GM18498 (cell line): ENCODE measurements at regions not wholly inside any gene's neighbourhood (a gene's known extent, or its start where the extent isn't known, plus 50 kb on each side); places are given as distances from the start of the nearest gene placed in this dataset.

Source experiments
- ATAC-seq: cut with Tn5 transposase; IDR thresholded peaks from one replicate; pipeline ENCODE4 v1.9.1; 2021; ENCODE audit warnings: mild to moderate bottlenecking, moderate library complexity; ENCODE audit not compliant: unreplicated experiment

DNA sequence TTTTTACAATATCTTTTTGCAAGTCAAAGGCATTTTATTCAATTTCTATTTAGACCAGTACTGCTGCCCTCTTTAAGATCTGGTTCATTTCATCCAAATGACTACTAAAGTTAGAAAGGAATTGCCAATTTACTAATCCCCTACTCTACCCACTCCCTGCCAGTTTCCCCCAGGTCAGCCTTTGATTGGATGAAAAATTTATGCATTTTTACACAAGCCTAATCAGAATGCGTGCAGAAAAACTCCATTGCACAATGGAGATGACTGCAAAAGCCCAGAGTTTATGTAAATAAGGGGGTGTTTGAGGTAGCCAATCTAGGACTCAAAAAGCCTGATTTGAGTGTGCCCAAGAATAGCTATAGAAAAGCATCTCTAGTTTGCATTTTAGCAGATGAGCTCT is 310.6 kb downstream of the PABPC4L start:
- ATAC-seq, result no peak

DNA sequence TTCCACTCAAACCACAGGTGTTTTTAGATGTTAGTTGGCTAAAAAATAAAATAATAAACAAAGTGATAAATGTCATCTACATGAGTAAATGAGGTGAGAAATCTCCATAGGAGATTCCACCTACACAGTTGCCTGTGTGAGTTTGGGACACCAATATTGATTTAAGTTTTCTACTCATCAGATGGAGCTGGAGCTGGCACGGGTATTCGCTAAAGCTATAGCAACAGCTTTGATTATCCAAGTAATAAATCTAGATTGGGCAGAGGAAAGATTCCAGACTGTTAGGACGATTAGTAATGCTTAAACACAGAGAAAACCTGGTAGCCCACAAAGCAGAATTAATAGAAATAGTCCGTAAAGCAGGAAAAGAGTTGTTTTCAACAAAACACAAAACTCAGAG is 313.9 kb downstream of the PABPC4L start:
- ATAC-seq, result no peak

DNA sequence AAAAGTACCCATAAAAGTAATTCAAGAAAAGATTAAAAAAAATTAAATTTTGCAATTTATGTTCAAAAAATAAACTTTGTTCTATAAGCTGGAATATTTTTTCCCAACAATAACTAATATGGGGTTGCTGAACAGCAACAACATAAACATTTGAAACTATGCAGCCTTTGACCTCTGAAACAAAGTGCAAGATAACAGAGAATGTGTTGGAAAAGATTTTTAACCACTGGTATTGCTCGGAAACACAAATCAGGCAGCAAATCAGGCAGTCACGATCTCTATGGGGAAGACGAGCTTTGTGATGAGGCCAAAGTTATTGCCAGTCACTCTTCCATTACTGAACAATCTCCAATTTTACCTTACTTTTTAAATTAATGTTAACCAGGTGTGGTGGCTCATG is 332.1 kb downstream of the PABPC4L start:
- no peak for ATAC-seq

DNA sequence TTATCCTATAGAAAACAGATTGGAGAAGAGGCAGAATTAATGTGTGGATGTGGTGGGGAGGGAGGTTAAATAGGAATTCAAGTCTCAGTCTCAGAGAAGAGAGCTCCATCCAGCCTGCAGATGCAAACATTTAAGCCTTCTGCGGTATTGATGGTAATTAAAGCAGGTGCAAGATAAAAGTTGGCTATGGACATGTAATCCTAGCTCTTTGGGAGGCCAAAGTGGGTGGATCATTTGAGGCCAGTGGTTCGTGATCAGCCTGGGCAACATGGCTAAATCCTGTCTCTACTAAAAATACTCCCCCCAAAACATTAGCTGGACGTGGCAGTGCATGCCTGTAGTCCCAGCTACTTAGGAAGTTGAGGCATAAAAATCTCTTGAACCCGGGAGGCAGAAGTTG is 332.7 kb downstream of the PABPC4L start:
- ATAC-seq, result no peak

DNA sequence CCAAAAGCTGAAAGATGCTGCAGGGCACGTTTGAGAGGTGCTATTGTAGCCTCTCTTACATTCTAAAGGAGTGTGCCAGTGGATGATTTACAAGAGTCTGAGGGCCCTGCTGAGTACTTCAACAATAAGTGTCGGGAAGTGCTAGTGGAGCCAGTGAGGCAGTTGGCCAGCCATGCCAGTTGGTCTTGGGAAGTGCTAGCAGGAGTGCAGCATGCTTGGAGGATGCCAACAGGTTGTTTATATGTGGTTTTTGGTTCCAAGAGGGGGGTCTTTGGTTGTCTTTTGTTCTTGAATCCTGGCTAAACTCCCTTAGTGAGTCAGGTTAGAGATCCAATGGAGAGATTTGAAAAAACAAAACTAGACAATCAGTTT is 335.3 kb downstream of the PABPC4L start:
- no peak for ATAC-seq

DNA sequence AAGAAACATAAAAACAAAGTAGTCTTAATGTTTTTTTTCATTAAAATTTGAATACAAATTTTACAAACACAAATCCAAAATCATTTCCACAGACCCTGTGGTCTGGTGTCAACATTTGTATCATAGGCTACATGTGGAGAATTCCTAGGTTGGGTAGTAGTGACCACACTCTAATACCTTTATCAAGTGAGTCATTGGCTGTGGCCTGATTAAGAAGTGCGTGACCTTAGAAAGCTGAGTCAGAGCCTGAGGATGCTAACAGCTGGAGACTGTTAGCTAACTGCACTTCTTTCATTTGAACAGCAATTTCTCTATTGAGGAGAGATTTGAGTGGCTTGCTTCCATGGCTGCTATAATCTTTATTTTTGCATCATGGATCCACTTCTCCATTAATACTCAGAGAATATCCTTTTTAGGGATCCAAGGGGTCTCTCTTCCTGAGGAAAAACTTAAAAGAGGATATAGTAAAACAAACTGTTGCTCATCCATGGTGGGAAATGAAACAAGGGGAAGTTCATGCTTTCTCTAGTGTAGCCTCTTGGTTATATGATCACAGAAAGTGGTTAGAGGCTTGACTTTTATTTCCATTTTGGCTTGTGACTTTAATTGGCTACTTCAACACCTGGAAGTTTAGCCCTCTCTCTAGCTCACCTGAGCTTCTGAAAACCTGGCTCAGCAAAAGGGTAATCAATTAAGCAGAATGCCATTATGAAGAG is 335.8 kb downstream of the PABPC4L start:
- no peak for ATAC-seq

DNA sequence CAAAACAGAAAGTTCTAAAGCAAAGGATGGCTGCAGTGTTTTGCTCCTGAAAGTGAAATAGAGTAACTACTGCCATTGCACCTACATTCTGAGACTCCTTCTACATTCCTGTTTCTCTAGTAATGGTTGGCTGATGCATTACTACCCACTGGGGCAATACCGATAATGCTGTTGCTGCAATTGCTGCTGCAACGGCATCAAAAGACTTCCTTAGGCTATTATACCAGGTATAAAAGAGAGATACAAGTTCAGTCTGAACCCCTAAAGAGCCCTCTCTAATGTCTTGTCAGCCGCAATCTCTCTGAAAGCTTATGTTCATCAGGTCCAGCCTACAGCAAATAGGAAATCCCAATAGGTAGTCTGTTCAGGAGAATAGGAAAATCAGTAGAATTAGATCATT is 338.4 kb downstream of the PABPC4L start:
- no peak for ATAC-seq

DNA sequence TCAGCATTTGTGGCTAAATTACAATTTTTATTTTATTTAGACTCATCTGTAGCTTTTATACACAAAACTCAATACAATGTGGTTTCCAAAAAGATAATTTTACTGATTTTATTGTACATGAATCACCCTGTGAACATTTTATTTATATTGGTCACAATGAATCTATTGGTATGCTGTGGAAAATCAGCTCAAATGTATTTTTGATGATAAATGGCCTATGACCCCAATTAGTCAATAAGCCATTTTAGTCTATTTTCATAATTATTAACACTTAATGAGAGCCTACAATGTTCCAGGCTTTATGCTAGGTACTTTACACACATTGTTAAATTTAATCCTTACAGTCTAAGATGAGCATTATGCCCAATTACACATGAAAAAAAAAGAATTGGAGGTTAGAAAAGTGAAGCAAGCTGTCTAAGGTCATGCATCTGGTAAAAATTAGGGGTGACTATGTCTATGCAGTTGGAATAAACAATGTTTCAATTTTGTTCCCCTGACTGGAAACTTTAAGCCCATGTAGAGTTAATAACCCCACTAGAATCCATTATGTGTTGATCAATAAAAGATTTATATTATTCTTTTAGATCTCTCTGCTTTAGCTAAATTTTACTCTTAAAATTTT is 344.7 kb downstream of the PABPC4L start:
- ATAC-seq, result no peak

DNA sequence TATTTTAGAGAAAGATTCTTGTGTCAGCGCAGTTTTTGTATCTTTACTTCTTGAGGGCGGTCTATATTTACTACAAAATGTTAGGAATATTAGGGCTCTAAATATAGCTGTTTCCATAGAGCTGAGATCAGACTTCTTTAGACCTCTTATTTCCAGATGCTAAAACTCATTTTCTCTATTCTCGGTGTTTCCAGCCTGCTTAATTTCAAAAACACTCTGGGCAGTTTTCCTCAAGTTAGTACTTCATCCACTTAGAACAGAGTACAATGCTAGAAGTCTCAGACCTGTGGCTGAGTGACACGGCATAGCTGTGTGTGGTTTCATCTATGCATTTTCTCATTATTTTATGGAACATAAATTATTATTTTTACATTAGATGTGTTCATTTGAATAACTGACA is 346.6 kb downstream of the PABPC4L start:
- ATAC-seq, result no peak

DNA sequence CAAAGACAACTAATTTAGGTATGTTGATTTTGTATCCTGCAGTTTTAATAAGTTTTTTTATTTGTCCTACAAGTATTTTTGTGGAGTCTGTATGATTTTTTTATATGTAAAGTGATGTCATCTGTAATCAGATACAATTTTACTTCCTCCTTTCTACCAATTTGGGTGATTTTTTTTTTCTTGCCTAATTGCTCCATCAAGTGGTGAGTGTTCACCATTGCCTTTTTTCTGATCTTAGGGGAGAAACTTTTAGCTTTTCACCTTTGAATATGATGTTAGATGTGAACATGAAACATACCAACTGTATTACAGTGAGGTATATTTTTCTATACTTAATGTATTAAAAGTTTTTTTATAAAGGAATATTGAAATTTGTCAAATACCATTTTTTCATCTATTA is 362.3 kb downstream of the PABPC4L start:
- no peak for ATAC-seq

DNA sequence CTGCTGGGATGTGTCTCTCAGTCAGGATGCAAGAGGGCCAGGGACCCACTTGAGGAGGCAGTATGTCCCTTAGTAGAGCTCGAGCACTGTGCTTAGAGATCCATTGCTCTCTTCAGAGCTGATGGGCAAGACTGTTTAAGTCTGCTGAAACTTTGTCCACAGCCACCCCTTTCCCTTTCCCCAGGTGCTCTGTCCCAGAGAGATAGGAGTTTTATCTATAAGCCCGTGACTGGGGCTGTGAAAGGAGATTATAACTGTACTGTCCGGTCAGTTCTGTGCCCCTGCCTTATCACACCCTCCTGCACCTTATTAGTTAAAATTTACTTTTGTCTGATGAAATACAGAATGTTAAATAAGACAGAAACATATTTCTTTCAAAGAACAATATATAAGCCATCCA is 378.4 kb downstream of the PABPC4L start:
- ATAC-seq, result no peak

DNA sequence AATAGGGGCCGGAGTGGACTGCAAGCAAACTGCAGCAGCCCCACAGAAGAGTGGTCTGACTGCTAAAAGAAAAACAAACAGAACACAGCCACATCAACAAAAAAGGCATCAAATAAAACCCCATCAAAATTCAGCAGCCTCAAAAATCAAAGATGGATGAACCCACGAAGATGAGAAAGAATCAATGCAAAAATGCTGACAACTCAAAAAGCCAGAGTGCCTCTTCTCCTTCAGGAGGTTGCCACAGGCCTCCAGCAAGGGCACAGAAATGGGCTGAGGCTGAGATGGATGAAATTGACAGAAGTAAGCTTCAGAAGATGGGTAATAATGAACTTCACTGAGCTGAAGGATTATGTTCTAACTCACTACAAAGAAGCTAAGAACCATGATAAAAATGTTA is 388.6 kb downstream of the PABPC4L start:
- ATAC-seq, result no peak

DNA sequence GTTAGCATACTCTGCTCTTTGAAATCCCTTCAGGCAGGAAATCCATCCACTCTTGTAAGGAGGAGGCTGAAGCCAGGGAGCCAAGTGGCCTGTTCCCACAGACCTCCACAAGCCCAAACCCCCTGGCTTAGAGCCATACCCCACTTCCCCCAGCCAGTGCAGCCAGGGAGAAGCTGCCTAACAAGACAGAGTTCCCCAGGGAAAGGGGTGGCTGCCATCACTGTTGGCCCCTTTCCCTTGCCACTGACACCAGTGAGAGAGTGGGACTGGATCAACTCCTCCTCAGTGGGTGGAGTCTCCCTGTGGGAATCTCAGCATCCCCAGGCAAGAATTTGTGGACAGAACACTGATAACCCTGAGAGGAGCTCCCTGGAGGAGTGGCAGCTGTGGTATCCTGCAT is 389.4 kb downstream of the PABPC4L start:
- no peak for ATAC-seq

DNA sequence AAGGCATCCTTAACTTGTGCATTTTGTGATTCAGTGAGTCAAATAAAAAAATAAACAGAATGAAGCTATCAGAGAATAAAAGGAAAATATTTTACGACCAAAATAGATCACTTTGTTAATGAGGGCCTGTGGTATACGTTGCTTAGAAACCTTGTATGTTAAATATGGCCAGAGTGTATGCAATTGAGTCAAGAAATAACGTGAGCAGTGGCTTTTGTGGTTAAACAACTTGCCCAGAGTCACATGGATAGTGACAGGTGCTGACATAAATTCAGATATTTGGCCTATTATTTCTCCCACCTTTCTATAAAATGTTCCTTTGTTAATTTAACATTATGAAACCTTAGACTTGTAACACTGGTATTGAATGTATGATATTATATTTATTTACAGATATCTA is 393.4 kb downstream of the PABPC4L start:
- ATAC-seq, result no peak

DNA sequence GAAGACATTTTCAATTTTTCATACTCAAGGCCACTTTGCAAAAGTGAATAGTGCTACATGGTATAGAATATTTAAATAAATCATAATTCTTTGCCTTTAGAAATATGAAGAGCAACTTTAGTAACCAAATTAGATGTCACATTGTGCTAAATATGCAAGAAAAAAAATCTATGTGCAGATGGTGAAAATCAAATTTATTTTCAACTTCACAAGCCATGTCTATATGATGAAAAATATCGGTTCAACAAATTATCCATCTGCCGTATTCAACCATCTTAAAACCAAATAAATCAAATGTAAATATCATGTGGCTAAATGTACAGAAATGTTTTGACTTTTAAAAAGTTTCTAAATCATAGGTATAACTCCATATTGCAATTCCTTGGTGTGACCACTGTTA is 398.2 kb downstream of the PABPC4L start:
- no peak for ATAC-seq

DNA sequence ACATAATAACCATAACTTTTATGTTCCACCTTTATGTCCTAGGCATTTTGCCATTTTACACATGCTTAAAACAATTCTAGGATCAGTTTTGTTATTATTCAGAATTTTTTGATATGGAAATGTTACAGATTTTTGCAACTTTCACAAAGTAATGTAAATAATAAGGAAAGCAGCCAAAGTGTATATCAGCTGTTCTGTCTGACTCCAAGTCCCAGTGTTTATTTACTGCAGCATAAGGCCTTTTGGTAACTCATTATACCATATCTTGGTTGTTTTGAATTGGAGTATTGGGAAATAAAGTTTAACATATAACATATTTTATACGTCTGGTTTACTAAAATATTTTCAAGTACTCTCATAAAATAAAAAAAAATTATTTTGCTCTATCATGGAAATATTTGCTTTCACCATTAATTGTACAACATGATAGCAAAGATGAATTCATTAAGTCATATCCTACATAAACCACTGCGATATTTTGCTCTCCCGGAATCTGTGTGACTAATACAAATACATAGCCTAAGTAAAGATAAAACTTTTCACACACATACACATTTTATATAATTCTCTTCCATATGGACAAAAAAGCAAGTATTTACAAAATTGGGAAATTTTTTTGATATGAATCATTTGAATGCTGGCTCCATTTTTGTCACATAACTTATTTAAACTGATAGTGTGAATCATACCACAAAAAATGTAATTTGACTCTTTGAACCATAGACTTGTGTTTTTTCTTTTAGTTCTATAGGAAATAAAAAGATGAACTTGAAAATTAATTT is 399.0 kb downstream of the PABPC4L start:
- no peak for ATAC-seq

DNA sequence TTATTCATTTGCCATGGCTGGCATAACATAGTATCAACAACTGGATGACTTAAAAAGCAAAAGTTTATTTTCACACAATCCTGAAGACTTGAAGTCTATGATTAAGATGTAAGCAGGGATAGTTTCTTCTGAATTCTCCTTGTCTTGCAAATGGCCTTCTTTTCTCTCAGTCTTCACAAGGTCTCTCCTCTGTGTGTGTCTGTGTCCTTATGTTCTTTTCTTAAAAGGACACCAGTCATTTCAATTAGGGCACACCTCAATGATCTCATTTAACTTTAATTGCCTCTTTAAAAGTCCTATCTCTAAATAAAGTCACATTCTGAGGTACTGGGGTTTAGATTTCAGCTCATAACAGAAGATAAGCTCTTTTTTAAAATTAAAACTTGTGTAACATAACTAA is 399.7 kb downstream of the PABPC4L start:
- no peak for ATAC-seq

DNA sequence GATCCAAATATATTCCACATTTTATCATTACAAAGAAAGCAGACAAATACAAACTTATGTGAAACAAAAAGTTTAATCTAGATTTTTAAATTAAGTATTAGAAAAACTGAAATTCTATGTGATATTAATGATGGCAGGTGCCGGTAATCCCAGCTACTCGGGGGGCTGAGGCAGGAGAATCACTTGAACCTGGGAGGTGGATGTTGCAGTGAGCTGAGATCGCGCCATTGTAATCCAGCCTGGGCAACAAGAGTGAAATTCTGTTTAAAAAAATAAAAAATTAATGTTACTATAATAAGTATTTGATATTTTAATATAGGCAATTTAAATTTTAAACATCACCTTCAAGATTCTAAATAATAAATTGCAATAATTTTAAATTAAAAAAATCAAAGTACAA is 400.6 kb downstream of the PABPC4L start:
- ATAC-seq, result no peak

DNA sequence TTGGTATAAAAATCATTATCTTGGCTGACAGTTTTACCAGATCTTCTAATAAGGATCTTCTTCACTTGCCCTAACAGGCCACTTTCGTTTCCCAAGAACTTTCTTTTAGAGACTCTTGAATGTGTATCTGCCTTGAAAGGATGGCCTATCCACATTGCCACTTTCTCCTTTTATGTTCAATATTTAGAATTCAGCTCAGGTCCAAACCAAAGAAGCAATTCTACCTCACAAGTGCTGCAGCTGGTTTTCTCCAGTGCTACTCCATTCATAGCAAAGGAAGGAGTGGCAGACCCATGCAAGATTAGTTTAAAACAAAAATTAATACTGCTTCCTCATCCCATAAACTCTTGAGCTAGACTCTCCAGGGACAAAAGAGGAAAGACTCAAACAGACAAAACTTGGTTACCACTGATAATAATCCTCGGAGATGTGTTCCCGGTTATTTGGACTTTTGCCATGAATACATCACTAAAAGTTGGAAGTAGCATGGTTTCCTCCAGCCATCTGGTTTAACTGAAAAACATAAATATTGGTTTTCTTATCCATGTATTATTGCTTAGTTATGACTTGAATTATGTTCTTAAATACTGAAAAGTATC is 401.8 kb downstream of the PABPC4L start:
- ATAC-seq, result no peak

DNA sequence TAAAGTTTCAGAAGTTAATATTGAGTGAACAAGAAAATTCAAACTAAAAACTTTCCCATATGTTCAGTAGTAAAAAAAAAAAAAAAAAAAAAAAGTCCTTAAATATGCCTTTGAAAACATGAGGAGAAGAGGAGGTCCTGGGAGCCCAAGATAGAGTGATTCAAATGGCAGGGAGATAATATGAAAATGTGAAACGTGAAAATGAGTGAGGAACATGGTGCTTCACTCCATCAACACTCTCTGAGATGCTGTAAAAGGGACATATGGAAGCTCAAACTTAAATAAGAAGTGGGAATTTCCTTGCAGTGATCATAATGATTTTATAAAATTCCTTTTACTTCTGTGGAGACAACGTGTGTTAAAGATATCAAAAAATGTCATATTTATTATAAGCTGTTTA is 423.9 kb downstream of the PABPC4L start:
- no peak for ATAC-seq

DNA sequence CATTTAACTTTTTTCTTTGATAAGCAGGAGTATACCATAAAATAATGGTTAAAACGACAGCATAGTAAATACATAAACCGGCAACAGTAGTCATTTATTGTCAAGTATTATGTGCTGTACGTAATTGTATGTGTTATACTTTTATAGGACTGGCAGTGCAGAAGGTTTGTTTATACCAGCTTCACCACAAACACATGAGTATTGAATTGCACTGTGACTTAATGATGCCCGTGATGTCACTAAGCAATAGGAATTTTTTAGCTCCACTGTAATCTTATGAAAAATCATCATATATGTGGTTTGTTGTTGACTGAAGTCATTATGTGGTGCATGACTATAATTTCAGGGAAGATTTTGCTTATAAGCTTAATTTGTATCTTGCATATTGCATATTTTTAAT is 424.6 kb downstream of the PABPC4L start:
- ATAC-seq, result no peak

DNA sequence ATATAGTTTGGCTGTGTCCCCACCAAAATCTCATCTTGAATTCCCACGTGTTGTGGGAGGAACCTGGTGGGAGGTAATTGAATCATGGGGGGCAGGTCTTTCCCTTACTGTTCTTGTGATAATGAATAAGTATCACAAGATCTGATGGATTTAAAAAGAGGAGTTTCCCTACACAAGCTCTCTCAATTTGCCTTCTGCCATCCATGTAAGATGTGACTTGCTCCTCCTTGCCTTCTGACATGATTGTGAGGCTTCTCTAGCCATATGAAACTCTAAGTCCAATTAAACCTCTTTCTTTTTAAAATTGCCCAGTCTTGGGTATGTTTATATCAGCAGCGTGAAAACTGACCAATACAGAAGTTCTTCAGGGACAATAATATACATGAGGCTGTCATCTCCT is 425.1 kb downstream of the PABPC4L start:
- ATAC-seq, result no peak
